Upper lobe of right lung (tissue), 1 donor: ENCODE measurements at regions not wholly inside any gene's neighbourhood (a gene's known extent, or its start where the extent isn't known, plus 50 kb on each side); places are given as distances from the start of the nearest gene placed in this dataset.

ENCODE experiments used
- ATAC-seq: fragments of 200-7000 bp; cut with Tn5 transposase; one replicate; pipeline ENCODE4 v1.9.1; 2020; ENCODE audit warnings: mild to moderate bottlenecking, moderate library complexity
- DNase-seq: peaks from one replicate; pipeline ENCODE4 v3.0.0-alpha.2; 2020
- H3K27ac ChIP-seq: fragments of 200-600 bp; one replicate; pipeline ENCODE4 v1.8.0; 2022
- H3K27me3 ChIP-seq: fragments of 200-600 bp; one replicate; pipeline ENCODE4 v1.8.0; 2022; ENCODE audit warnings: mild to moderate bottlenecking
- H3K36me3 ChIP-seq: fragments of 200-600 bp; one replicate; pipeline ENCODE4 v1.8.0; 2022
- H3K4me1 ChIP-seq: fragments of 200-600 bp; one replicate; pipeline ENCODE4 v1.8.0; 2022
- H3K4me3 ChIP-seq: fragments of 200-600 bp; one replicate; pipeline ENCODE4 v1.8.0; 2022; ENCODE audit warnings: mild to moderate bottlenecking
- H3K9me3 ChIP-seq: fragments of 200-600 bp; one replicate; pipeline ENCODE4 v1.8.0; 2022
- CTCF ChIP-seq: fragments of 200-600 bp; IDR thresholded peaks from one replicate; pipeline ENCODE4 v1.8.0; 2022; ENCODE audit warnings: antibody characterized with exemption
- intact Hi-C: fragments of 100-400 bp; cut with DNase I; formaldehyde crosslinking; loops from one replicate; pipeline ENCODE4 v1.11.0; 2022
- donor health status: DM: no; HTN: yes; CAD: no; lungs with severe emphysema.

DNA sequence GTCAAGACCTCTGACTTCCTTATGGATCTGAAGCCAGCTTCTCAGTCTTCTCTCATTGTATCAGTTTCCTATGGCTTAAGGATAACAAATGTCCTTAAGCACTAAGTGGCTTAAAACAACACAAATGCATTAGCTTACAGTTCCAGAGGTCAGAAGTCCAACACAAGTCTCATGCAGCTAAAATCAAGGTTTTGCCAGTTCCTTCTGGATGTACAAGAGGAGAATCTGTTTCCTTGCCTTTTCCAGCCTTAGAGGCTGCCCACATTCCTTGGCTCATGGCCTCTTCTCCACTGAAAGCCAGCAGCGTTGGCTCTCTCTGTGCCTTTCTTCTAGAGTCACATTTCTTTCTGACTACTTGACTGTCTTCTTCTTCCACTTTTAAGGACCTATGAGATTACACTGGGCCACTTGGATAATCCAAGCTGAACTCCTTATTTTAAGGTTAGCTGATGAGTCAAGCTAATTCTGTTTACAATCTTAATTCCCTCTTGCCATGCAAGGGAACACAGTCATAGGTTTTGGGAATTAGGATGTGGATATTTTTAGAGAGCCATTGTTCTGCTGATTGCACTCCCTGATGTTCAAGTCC, 179.0 kb downstream of the BCAS1 start:
- Histone ChIP-seq H3K27ac (no peak overlapping the region), H3K4me1 (no peaks in the 10 kb centered on the region), H3K36me3 (no peaks in the 10 kb centered on the region), H3K9me3 (no peaks in the 10 kb centered on the region), H3K4me3 (no peak overlapping the region), H3K27me3 (no peaks in the 10 kb centered on the region)
- ATAC-seq = no peak
- no peak for TF ChIP-seq CTCF
- DNase-seq = no peak
- intact Hi-C loops = no loop called here

- Histone ChIP-seq H3K36me3 (no peaks in the 10 kb centered on the region), H3K9me3 (no peaks in the 10 kb centered on the region), H3K4me1 (no peaks in the 10 kb centered on the region), H3K27ac (no peak overlapping the region), H3K27me3 (no peaks in the 10 kb centered on the region), H3K4me3 (no peak overlapping the region)
- TF ChIP-seq CTCF = no peak
- intact Hi-C loops = no loop called here
- DNase-seq (no peak), ATAC-seq (no peak)
Measured at GRCh38 chr20:53890443-53891305, 179.7 kb downstream of the BCAS1 start.

DNA sequence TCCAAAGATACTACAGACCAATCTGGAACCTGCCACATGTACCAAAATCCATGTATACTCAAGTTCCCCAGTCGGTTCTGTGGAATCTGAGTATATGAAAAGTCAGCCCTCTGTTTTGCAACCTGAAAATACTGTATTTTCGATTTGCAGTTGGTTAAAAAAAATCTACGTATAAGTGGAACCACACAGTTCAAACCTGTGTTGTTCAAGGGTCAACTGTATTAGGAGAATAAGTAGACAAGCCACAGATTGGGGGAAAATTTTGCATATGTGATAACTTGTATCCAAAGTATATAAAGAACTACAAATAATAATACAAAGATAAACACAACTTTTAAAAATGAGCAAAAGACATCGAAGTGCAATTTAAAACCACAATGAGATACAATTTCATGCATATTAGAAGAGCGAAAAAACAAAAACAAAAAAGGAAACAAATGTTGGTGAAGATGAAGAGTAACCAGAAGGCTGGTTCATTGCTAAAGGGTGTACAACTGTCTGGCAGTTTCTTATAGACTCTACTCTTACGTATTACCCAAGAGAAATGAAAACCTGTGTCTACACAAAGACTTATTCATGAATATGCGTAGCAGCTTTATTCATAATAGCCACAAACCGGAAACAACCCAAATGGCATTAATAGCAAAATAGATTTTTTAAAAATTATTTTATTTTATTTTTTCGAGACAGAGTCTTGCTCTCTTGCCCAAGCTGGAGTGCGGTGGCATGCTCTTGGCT, 180.8 kb downstream of the BCAS1 start:
- DNase-seq (no peak), ATAC-seq (no peak)
- TF ChIP-seq CTCF = no peak
- intact Hi-C loops = no loop called here
- H3K4me3 ChIP-seq = no peak overlapping the region
- no peak overlapping the region for H3K27ac ChIP-seq
- no peaks in the 10 kb centered on the region for H3K36me3 ChIP-seq
- H3K4me1 ChIP-seq = no peaks in the 10 kb centered on the region
- no peaks in the 10 kb centered on the region for H3K27me3 ChIP-seq
- H3K9me3 ChIP-seq = no peaks in the 10 kb centered on the region

GRCh38 chr20:53888951-53889350, 181.4 kb downstream of the BCAS1 start:
- Histone ChIP-seq H3K9me3 (no peaks in the 10 kb centered on the region), H3K27ac (no peak overlapping the region), H3K27me3 (no peaks in the 10 kb centered on the region), H3K36me3 (no peaks in the 10 kb centered on the region), H3K4me1 (no peaks in the 10 kb centered on the region), H3K4me3 (no peak overlapping the region)
- intact Hi-C loops = no loop called here
- ATAC-seq (no peak), DNase-seq (no peak)
- no peak for TF ChIP-seq CTCF

GRCh38 chr20:53888510-53888909, 181.9 kb downstream of the BCAS1 start:
- intact Hi-C loops = no loop called here

More at GRCh38 chr20:53888510-53888909, 181.9 kb downstream of the BCAS1 start:
- no peak overlapping the region for H3K4me3 ChIP-seq
- no peaks in the 10 kb centered on the region for H3K36me3 ChIP-seq
- H3K27me3 ChIP-seq = no peaks in the 10 kb centered on the region
- no peak overlapping the region for H3K27ac ChIP-seq
- no peaks in the 10 kb centered on the region for H3K9me3 ChIP-seq
- DNase-seq (no peak), ATAC-seq (no peak)
- TF ChIP-seq CTCF = no peak
- H3K4me1 ChIP-seq = no peaks in the 10 kb centered on the region
